Activated CD4-positive, alpha-beta T cell treated with anti-CD3 and anti-CD28 coated beads, Interleukin-2, Interleukin-6, amounts not matched to agents 100 ng/mL and 50 ng/mL, durations not matched to agents 16 hours and 8 hours (primary cell): ENCODE measurements at regions not wholly inside any gene's neighbourhood (a gene's known extent, or its start where the extent isn't known, plus 50 kb on each side); places are given as distances from the start of the nearest gene placed in this dataset.

Source experiments
- DNase-seq: peaks from one replicate; pipeline ENCODE4 v3.0.0-alpha.2; 2020

- DNase-seq, result no peak
Observed at GRCh38 chr21:28509031-28509430, 483.6 kb downstream of the LTN1 start.

GRCh38 chr21:28508126-28508525, 484.6 kb downstream of the LTN1 start:
- DNase-seq, result no peak

- DNase-seq, result no peak
Observed at GRCh38 chr21:28496517-28496916, 496.2 kb downstream of the LTN1 start.

- DNase-seq, result no peak
Observed at GRCh38 chr21:28492127-28492526, 500.6 kb downstream of the LTN1 start.

- no peak for DNase-seq
Observed at GRCh38 chr21:28489821-28490350, 502.8 kb downstream of the LTN1 start.

- no peak for DNase-seq
Observed at GRCh38 chr21:28489162-28489561, 503.5 kb downstream of the LTN1 start.

- no peak for DNase-seq
Observed at GRCh38 chr21:28487455-28488070, 505.1 kb downstream of the LTN1 start.

GRCh38 chr21:28485301-28486022, 507.2 kb downstream of the LTN1 start:
- no peak for DNase-seq

- DNase-seq, result no peak
Observed at GRCh38 chr21:28483301-28484035, 509.2 kb downstream of the LTN1 start.

- DNase-seq, result no peak
Observed at GRCh38 chr21:28482657-28483056, 510.0 kb downstream of the LTN1 start.

GRCh38 chr21:28480470-28480869, 512.2 kb downstream of the LTN1 start:
- DNase-seq, result no peak

- DNase-seq, result peak; percentile 12
Observed at GRCh38 chr21:28473530-28474220, 519.0 kb downstream of the LTN1 start.

GRCh38 chr21:28472543-28472942, 520.1 kb downstream of the LTN1 start:
- DNase-seq, result peak; percentile 5

- no peak for DNase-seq
Observed at GRCh38 chr21:28464988-28465387, 527.7 kb downstream of the LTN1 start.

GRCh38 chr21:28464095-28464494, 528.6 kb downstream of the LTN1 start:
- no peak for DNase-seq

- no peak for DNase-seq
Observed at GRCh38 chr21:28459193-28459592, 533.5 kb downstream of the LTN1 start.

GRCh38 chr21:28458446-28458845, 534.2 kb downstream of the LTN1 start:
- no peak for DNase-seq

- no peak for DNase-seq
Observed at GRCh38 chr21:28455253-28455600, 537.5 kb downstream of the LTN1 start.

- no peak for DNase-seq
Observed at GRCh38 chr21:28454564-28455252, 538.0 kb downstream of the LTN1 start.

GRCh38 chr21:28447462-28447861, 545.2 kb downstream of the LTN1 start:
- no peak for DNase-seq

GRCh38 chr21:28445141-28445830, 547.4 kb downstream of the LTN1 start:
- DNase-seq, result no peak

- DNase-seq, result no peak
Observed at GRCh38 chr21:28444557-28444956, 548.1 kb downstream of the LTN1 start.
